ENCODE measurements at regions not wholly inside any gene's neighbourhood (a gene's known extent, or its start where the extent isn't known, plus 50 kb on each side); places are given as distances from the start of the nearest gene placed in this dataset.

GRCh38 chr14:25516838-25517237 is 466.9 kb upstream of the STXBP6 start:
- TF ChIP-seq, protein P1, sequence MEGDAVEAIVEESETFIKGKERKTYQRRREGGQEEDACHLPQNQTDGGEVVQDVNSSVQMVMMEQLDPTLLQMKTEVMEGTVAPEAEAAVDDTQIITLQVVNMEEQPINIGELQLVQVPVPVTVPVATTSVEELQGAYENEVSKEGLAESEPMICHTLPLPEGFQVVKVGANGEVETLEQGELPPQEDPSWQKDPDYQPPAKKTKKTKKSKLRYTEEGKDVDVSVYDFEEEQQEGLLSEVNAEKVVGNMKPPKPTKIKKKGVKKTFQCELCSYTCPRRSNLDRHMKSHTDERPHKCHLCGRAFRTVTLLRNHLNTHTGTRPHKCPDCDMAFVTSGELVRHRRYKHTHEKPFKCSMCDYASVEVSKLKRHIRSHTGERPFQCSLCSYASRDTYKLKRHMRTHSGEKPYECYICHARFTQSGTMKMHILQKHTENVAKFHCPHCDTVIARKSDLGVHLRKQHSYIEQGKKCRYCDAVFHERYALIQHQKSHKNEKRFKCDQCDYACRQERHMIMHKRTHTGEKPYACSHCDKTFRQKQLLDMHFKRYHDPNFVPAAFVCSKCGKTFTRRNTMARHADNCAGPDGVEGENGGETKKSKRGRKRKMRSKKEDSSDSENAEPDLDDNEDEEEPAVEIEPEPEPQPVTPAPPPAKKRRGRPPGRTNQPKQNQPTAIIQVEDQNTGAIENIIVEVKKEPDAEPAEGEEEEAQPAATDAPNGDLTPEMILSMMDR (IDR thresholded peaks at IDR 0.05): peak; percentile 40; the same call in 1 of the 2 replicates

- TF ChIP-seq, protein P1 (IDR thresholded peaks at IDR 0.05): no peak
Measured at GRCh38 chr14:25508845-25509244, 458.9 kb upstream of the STXBP6 start.

DNA sequence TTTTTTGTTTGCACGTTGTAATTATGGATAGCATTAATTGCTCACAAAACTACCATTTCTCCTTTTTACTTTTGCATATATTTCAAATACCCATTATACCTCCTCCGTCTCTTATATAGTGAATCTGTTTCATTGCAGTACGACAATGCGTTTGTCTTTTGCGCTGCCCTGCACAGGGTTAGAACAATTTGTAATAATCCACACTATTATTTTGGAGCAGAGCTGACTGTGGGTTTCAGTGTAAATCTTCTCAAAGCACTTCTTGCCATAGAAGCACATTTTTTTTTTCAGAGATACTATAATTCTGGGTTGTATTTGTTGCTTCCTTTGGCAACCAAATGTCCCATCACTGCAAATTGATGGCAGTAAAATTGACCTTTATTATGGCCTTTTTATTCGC is 451.8 kb upstream of the STXBP6 start:
- TF ChIP-seq, protein P1 (IDR thresholded peaks at IDR 0.05): no peak

- TF ChIP-seq, protein P1 (IDR thresholded peaks at IDR 0.05): no peak
Measured at GRCh38 chr14:25488961-25489360, 439.0 kb upstream of the STXBP6 start.

GRCh38 chr14:25485381-25485780 is 435.4 kb upstream of the STXBP6 start:
- TF ChIP-seq, protein P1 (IDR thresholded peaks at IDR 0.05): no peak

- TF ChIP-seq, protein P1 (IDR thresholded peaks at IDR 0.05): no peak
Measured at GRCh38 chr14:25484906-25485305, 435.0 kb upstream of the STXBP6 start.

- TF ChIP-seq, protein P1 (IDR thresholded peaks at IDR 0.05): peak; percentile 31; the same call in 1 of the 2 replicates
Measured at GRCh38 chr14:25484235-25484634, 434.3 kb upstream of the STXBP6 start.
